Gastroesophageal sphincter (tissue), 4 donors: ENCODE measurements at regions not wholly inside any gene's neighbourhood (a gene's known extent, or its start where the extent isn't known, plus 50 kb on each side); places are given as distances from the start of the nearest gene placed in this dataset.
"Not testable (repeated sequence)": the region's sequence is repeated elsewhere in the genome, so short reads cannot be mapped to it uniquely, and the experiment has no call there.

Experiments
- ATAC-seq: fragments of 150-250 bp; one replicate; pipeline ENCODE4 v1.9.1; 2016; ENCODE audit warnings: mild to moderate bottlenecking, moderate library complexity
- H3K27ac ChIP-seq, 4 donors: fragments of 200-600 bp; sonication (generic) in 3 of 4; 1 replicate in 3 of 4; 2 replicates in 1 of 4; pipeline ENCODE4 v1.5.1; 2016 to 2019
- H3K27me3 ChIP-seq: fragments of 200-600 bp; sonication (generic); one replicate; pipeline ENCODE4 v1.5.1; 2019
- H3K36me3 ChIP-seq, 2 donors: fragments of 200-600 bp; sonication (generic); one replicate each; pipeline ENCODE4 v1.5.1; 2019; ENCODE audit warnings: control low read depth in 1 of 2
- H3K4me1 ChIP-seq, 3 donors: fragments of 200-600 bp; sonication (generic); 1 replicate in 2 of 3; 2 replicates in 1 of 3; pipeline ENCODE4 v1.5.1; 2016 to 2019; ENCODE audit warnings: control low read depth in 2 of 3
- H3K4me3 ChIP-seq, 2 donors: fragments of 200-600 bp; sonication (generic); one replicate each; pipeline ENCODE4 v1.5.1; 2019; ENCODE audit warnings: mild to moderate bottlenecking in 1 of 2, moderate library complexity in 1 of 2
- H3K9me3 ChIP-seq, 3 donors: fragments of 200-600 bp; sonication (generic); one replicate each; pipeline ENCODE4 v1.5.1; 2017 to 2019; ENCODE audit warnings: control low read depth in 2 of 3
- CTCF ChIP-seq, 4 experiments: fragments of 200-600 bp in 2 of 4; fragments of 450-650 bp in 2 of 4; sonication (generic) in 1 of 4; IDR thresholded peaks; one replicate each; pipeline ENCODE4 v1.5.1; 2017 to 2019; ENCODE audit warnings: antibody characterized with exemption in 4 of 4, mild to moderate bottlenecking in 2 of 4, moderate library complexity in 2 of 4
- EP300 ChIP-seq: sonication (generic); formaldehyde crosslinking; IDR thresholded peaks from one replicate; pipeline ENCODE4 v1.6.1; 2017; ENCODE audit warnings: antibody characterized with exemption, mild to moderate bottlenecking
- POLR2A ChIP-seq, 2 donors: fragments of 450-650 bp; IDR thresholded peaks; one replicate each; pipeline ENCODE4 v1.6.1; 2017; ENCODE audit warnings: antibody characterized with exemption in 2 of 2, mild to moderate bottlenecking in 2 of 2, moderate library complexity in 1 of 2
- POLR2AphosphoS5 ChIP-seq: sonication (generic); formaldehyde crosslinking; IDR thresholded peaks from one replicate; pipeline ENCODE4 v1.6.1; 2017; ENCODE audit warnings: antibody characterized with exemption
- WGBS, 2 donors: methylation state at CpG; one replicate each; pipeline ENCODE4 v1.1.5; 2018; ENCODE audit warnings: low coverage in 1 of 2; 5-methylcytosine and 5-hydroxymethylcytosine counted together

- no peak for ATAC-seq
- no peaks in the 10 kb centered on the region for H3K27me3 ChIP-seq
- H3K9me3 ChIP-seq, result no peaks in the 10 kb centered on the region
- no peak for TF ChIP-seq POLR2AphosphoS5
- TF ChIP-seq CTCF (IDR thresholded peaks at IDR 0.05), result no peak
- no peak for TF ChIP-seq EP300
- H3K36me3 ChIP-seq, result no peaks in the 10 kb centered on the region
- H3K27ac ChIP-seq, result no peak overlapping the region
- H3K4me3 ChIP-seq, result no peak overlapping the region
- 33 to 39% methylated on average over 1 of the region's 1 CpG for WGBS, 2 donors
- H3K4me1 ChIP-seq, result no peaks in the 10 kb centered on the region
Observed at GRCh38 chr7:81441750-81442149, 328.1 kb downstream of the HGF start.

- Histone ChIP-seq H3K36me3 (no peaks in the 10 kb centered on the region), H3K4me1 (no peaks in the 10 kb centered on the region), H3K4me3 (no peak overlapping the region), H3K27me3 (no peaks in the 10 kb centered on the region), H3K27ac (no peak overlapping the region), H3K9me3 (no peaks in the 10 kb centered on the region)
- ATAC-seq, result no peak
- no peak for TF ChIP-seq CTCF (IDR thresholded peaks at IDR 0.05)
- TF ChIP-seq POLR2A (IDR thresholded peaks at IDR 0.05), result no peak
- TF ChIP-seq EP300, result no peak
- TF ChIP-seq POLR2AphosphoS5, result no peak
- WGBS, 2 donors, result 57 to 73% methylated on average over 1 of the region's 1 CpG
Observed at GRCh38 chr7:81439591-81439990, 330.3 kb downstream of the HGF start.

- not testable (repeated sequence) for H3K4me1 ChIP-seq, H3K4me3 ChIP-seq, H3K27ac ChIP-seq, H3K27me3 ChIP-seq, H3K9me3 ChIP-seq, H3K36me3 ChIP-seq, ATAC-seq
- WGBS, 2 donors, result no CpG with 5 or more reads among the region's 29 CpGs
Observed at GRCh38 chr7:81437160-81437559, 332.7 kb downstream of the HGF start.

GRCh38 chr7:81433692-81434331 lies 336.0 kb downstream of the HGF start:
- Histone ChIP-seq H3K36me3 (no peaks in the 10 kb centered on the region), H3K9me3 (no peaks in the 10 kb centered on the region), H3K27ac (no peak overlapping the region), H3K4me3 (no peak overlapping the region), H3K4me1 (no peaks in the 10 kb centered on the region), H3K27me3 (no peaks in the 10 kb centered on the region)
- WGBS, 2 donors, result 92 to 100% methylated on average over 1 to 3 of the region's 3 CpGs
- TF ChIP-seq POLR2A (IDR thresholded peaks at IDR 0.05) (no peak), CTCF (IDR thresholded peaks at IDR 0.05) (no peak), POLR2AphosphoS5 (no peak), EP300 (no peak)
- ATAC-seq, result no peak

- H3K27ac ChIP-seq, result no peak overlapping the region
- H3K9me3 ChIP-seq, result no peaks in the 10 kb centered on the region
- H3K36me3 ChIP-seq, result no peaks in the 10 kb centered on the region
- no peaks in the 10 kb centered on the region for H3K27me3 ChIP-seq
- TF ChIP-seq EP300 (no peak), POLR2AphosphoS5 (no peak), CTCF (IDR thresholded peaks at IDR 0.05) (no peak), POLR2A (IDR thresholded peaks at IDR 0.05) (no peak)
- H3K4me3 ChIP-seq, result no peak overlapping the region
- no peaks in the 10 kb centered on the region for H3K4me1 ChIP-seq
- 62 to 74% methylated on average over 1 of the region's 1 CpG for WGBS, 2 donors
- ATAC-seq, result no peak
Observed at GRCh38 chr7:81433206-81433605, 336.6 kb downstream of the HGF start.
